NB4 (cell line): ENCODE measurements at regions not wholly inside any gene's neighbourhood (a gene's known extent, or its start where the extent isn't known, plus 50 kb on each side); places are given as distances from the start of the nearest gene placed in this dataset.

ENCODE experiments used
- MYC ChIP-seq: IDR thresholded peaks from 2 replicates; pipeline ENCODE4 v1.6.1; 2011; ENCODE audit warnings: low read depth, low read length
- POLR2A ChIP-seq: IDR thresholded peaks from 2 replicates; pipeline ENCODE4 v1.6.1; 2011; ENCODE audit warnings: mild to moderate bottlenecking; ENCODE audit not compliant: insufficient read length; ENCODE audit errors: extremely low read depth
- TF ChIP-seq, protein P1 (sequence below): IDR thresholded peaks from one replicate; pipeline ENCODE4 v1.5.1; 2012; ENCODE audit warnings: low read depth, low read length
- TF ChIP-seq, protein P2 (sequence below): IDR thresholded peaks from 2 replicates; pipeline ENCODE4 v1.6.1; 2011; ENCODE audit warnings: low read depth, low read length

DNA sequence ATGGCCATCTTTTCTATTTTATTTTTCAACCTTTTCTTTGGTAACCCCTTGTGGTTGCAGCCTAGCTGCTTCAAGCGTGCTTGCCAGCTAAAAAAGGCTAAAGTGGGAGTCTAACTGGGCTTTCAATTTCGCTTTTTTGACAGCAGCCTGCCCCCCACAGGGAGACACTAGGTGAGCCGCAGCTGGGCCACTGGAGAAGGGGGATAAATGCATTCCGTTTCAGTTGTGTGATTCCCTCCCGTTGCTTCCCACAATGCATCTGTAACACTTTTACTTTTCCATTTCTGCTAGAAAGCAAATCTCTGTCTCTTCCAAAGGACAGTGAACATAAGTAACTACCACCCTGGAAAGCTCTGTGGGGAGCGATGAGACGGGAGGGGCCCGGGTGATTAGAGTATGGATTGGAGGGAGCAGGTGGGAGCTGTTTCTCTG lies 86.3 kb upstream of the RAPGEF2 start:
- no peak for TF ChIP-seq POLR2A
- TF ChIP-seq, protein P1, sequence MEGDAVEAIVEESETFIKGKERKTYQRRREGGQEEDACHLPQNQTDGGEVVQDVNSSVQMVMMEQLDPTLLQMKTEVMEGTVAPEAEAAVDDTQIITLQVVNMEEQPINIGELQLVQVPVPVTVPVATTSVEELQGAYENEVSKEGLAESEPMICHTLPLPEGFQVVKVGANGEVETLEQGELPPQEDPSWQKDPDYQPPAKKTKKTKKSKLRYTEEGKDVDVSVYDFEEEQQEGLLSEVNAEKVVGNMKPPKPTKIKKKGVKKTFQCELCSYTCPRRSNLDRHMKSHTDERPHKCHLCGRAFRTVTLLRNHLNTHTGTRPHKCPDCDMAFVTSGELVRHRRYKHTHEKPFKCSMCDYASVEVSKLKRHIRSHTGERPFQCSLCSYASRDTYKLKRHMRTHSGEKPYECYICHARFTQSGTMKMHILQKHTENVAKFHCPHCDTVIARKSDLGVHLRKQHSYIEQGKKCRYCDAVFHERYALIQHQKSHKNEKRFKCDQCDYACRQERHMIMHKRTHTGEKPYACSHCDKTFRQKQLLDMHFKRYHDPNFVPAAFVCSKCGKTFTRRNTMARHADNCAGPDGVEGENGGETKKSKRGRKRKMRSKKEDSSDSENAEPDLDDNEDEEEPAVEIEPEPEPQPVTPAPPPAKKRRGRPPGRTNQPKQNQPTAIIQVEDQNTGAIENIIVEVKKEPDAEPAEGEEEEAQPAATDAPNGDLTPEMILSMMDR = no peak
- no peak for TF ChIP-seq MYC
- TF ChIP-seq, protein P2, sequence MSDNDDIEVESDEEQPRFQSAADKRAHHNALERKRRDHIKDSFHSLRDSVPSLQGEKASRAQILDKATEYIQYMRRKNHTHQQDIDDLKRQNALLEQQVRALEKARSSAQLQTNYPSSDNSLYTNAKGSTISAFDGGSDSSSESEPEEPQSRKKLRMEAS = no peak
